GM18867 (cell line): ENCODE measurements at regions not wholly inside any gene's neighbourhood (a gene's known extent, or its start where the extent isn't known, plus 50 kb on each side); places are given as distances from the start of the nearest gene placed in this dataset.

Experiments used
- ATAC-seq: cut with Tn5 transposase; IDR thresholded peaks from one replicate; pipeline ENCODE4 v1.9.1; 2021; ENCODE audit warnings: mild to moderate bottlenecking, moderate library complexity; ENCODE audit not compliant: unreplicated experiment

- no peak for ATAC-seq
Measured at GRCh38 chr5:139733698-139734538, 61.7 kb upstream of the PSD2 start.

GRCh38 chr5:139734539-139734916 is 61.1 kb upstream of the PSD2 start:
- ATAC-seq, result no peak

GRCh38 chr5:139738193-139739149 is 57.1 kb upstream of the PSD2 start:
- ATAC-seq, result no peak

- no peak for ATAC-seq
Measured at GRCh38 chr5:139739150-139739974, 56.2 kb upstream of the PSD2 start.

- peak; percentile 35 for ATAC-seq
Measured at GRCh38 chr5:139740138-139740991, 55.2 kb upstream of the PSD2 start.

- ATAC-seq, result no peak
Measured at GRCh38 chr5:139740992-139741672, 54.5 kb upstream of the PSD2 start.

- no peak for ATAC-seq
Measured at GRCh38 chr5:139741823-139742172, 53.8 kb upstream of the PSD2 start.

GRCh38 chr5:139742173-139742903 is 53.3 kb upstream of the PSD2 start:
- ATAC-seq, result no peak

GRCh38 chr5:139743001-139743771 is 52.4 kb upstream of the PSD2 start:
- ATAC-seq, result no peak

- no peak for ATAC-seq
Measured at GRCh38 chr5:139743804-139744203, 51.8 kb upstream of the PSD2 start.

GRCh38 chr5:139744471-139745131 is 51.0 kb upstream of the PSD2 start:
- no peak for ATAC-seq

- ATAC-seq, result no peak
Measured at GRCh38 chr5:139745132-139745799, 50.3 kb upstream of the PSD2 start.

- peak; percentile 45 for ATAC-seq
Measured at GRCh38 chr5:139745800-139746690, 49.6 kb upstream of the PSD2 start.
